Esophagus muscularis mucosa (tissue), 4 donors: ENCODE measurements at regions not wholly inside any gene's neighbourhood (a gene's known extent, or its start where the extent isn't known, plus 50 kb on each side); places are given as distances from the start of the nearest gene placed in this dataset.

Experiments
- EP300 ChIP-seq: sonication (generic); formaldehyde crosslinking; IDR thresholded peaks from one replicate; pipeline ENCODE4 v1.6.1; 2017; ENCODE audit warnings: antibody characterized with exemption
- POLR2A ChIP-seq: fragments of 450-650 bp; IDR thresholded peaks from one replicate; pipeline ENCODE4 v1.6.1; 2017; ENCODE audit warnings: antibody characterized with exemption, moderate library complexity, mild to moderate bottlenecking, low read depth
- TF ChIP-seq, protein P1 (sequence below), 3 experiments: fragments of 200-600 bp in 2 of 3; fragments of 450-650 bp in 1 of 3; sonication (generic) in 2 of 3; IDR thresholded peaks; one replicate each; pipeline ENCODE4 v1.5.1; 2017 to 2019; ENCODE audit warnings: antibody characterized with exemption in 3 of 3, mild to moderate bottlenecking in 2 of 3, moderate library complexity in 1 of 3

DNA sequence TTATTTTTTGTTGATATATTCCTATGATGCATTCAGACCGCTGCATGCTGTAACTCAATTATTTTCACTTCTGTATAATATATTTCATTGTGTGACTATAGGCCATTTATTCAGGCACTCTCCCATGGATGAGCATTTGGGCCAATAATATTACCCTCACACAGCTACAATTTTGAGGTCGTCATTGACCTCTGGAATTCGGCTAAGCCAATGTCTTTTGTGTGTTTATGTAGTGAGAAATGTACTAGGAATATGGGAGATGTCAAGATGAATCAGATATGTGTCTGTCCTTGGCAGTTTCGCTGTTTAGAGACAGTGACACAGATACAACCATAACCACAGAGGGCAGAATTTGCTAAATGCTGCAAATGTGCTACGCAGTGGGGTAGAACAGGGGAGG, 474.2 kb downstream of the ADRA2A start:
- TF ChIP-seq, protein P1, sequence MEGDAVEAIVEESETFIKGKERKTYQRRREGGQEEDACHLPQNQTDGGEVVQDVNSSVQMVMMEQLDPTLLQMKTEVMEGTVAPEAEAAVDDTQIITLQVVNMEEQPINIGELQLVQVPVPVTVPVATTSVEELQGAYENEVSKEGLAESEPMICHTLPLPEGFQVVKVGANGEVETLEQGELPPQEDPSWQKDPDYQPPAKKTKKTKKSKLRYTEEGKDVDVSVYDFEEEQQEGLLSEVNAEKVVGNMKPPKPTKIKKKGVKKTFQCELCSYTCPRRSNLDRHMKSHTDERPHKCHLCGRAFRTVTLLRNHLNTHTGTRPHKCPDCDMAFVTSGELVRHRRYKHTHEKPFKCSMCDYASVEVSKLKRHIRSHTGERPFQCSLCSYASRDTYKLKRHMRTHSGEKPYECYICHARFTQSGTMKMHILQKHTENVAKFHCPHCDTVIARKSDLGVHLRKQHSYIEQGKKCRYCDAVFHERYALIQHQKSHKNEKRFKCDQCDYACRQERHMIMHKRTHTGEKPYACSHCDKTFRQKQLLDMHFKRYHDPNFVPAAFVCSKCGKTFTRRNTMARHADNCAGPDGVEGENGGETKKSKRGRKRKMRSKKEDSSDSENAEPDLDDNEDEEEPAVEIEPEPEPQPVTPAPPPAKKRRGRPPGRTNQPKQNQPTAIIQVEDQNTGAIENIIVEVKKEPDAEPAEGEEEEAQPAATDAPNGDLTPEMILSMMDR (IDR thresholded peaks at IDR 0.05): no peak
- TF ChIP-seq EP300: no peak
- no peak for TF ChIP-seq POLR2A
